ENCODE measurements at regions not wholly inside any gene's neighbourhood (a gene's known extent, or its start where the extent isn't known, plus 50 kb on each side); places are given as distances from the start of the nearest gene placed in this dataset.
A peak's percentile ranks its signal among the peaks of the same experiment; 100 is the strongest.

- no peak for DNase-seq (ENCODE audit: low read depth)
These were observed 183.8 kb upstream of the GSC start for GRCh38 chr14:94953541-94954260.

GRCh38 chr14:94952097-94952496 lies 182.2 kb upstream of the GSC start:
- no peak for DNase-seq (ENCODE audit: low read depth)

GRCh38 chr14:94946244-94946643 lies 176.3 kb upstream of the GSC start:
- no peak for DNase-seq (ENCODE audit: low read depth)

- DNase-seq (ENCODE audit: low read depth) = no peak
These were observed 175.7 kb upstream of the GSC start for GRCh38 chr14:94945615-94946014.

GRCh38 chr14:94944636-94945258 lies 174.8 kb upstream of the GSC start:
- no peak for DNase-seq (ENCODE audit: low read depth)

- DNase-seq (ENCODE audit: low read depth) = no peak
These were observed 172.7 kb upstream of the GSC start for GRCh38 chr14:94942601-94943000.

- no peak for DNase-seq (ENCODE audit: low read depth)
These were observed 171.4 kb upstream of the GSC start for GRCh38 chr14:94941311-94941710.

GRCh38 chr14:94940263-94940993 lies 170.5 kb upstream of the GSC start:
- DNase-seq (ENCODE audit: low read depth) = no peak

GRCh38 chr14:94938016-94938415 lies 168.1 kb upstream of the GSC start:
- no peak for DNase-seq (ENCODE audit: low read depth)

GRCh38 chr14:94936901-94937685 lies 167.2 kb upstream of the GSC start:
- no peak for DNase-seq (ENCODE audit: low read depth)

- peak; percentile 36 for DNase-seq (ENCODE audit: low read depth)
These were observed 166.5 kb upstream of the GSC start for GRCh38 chr14:94936401-94936892.

GRCh38 chr14:94935706-94936300 lies 165.9 kb upstream of the GSC start:
- DNase-seq (ENCODE audit: low read depth) = no peak

GRCh38 chr14:94934276-94934810 lies 164.4 kb upstream of the GSC start:
- no peak for DNase-seq (ENCODE audit: low read depth)

- DNase-seq (ENCODE audit: low read depth) = peak; percentile 44
These were observed 163.6 kb upstream of the GSC start for GRCh38 chr14:94933486-94933885.

- DNase-seq (ENCODE audit: low read depth) = no peak
These were observed 162.7 kb upstream of the GSC start for GRCh38 chr14:94932589-94932988.

GRCh38 chr14:94930690-94931089 lies 160.8 kb upstream of the GSC start:
- no peak for DNase-seq (ENCODE audit: low read depth)

GRCh38 chr14:94929354-94929753 lies 159.4 kb upstream of the GSC start:
- DNase-seq (ENCODE audit: low read depth) = no peak

GRCh38 chr14:94926176-94926575 lies 156.3 kb upstream of the GSC start:
- no peak for DNase-seq (ENCODE audit: low read depth)

- DNase-seq (ENCODE audit: low read depth) = no peak
These were observed 155.7 kb upstream of the GSC start for GRCh38 chr14:94925416-94926173.

GRCh38 chr14:94924189-94924588 lies 154.3 kb upstream of the GSC start:
- no peak for DNase-seq (ENCODE audit: low read depth)

- DNase-seq (ENCODE audit: low read depth) = no peak
These were observed 153.9 kb upstream of the GSC start for GRCh38 chr14:94923786-94924185.

Measured in GM04504 (cell line).